ENCODE measurements at regions not wholly inside any gene's neighbourhood (a gene's known extent, or its start where the extent isn't known, plus 50 kb on each side); places are given as distances from the start of the nearest gene placed in this dataset.

- TF ChIP-seq EZH2 (IDR thresholded peaks at IDR 0.05; ENCODE audit: insufficient read depth, low read length) (no peak), CTCF (IDR thresholded peaks at IDR 0.05; ENCODE audit: insufficient read depth, low read depth, low read length) (no peak)
- Histone ChIP-seq H3K4me1 (ENCODE audit: insufficient read depth, low read length) (peaks cover 4% of the 10 kb centered on the region), H3K9me3 (ENCODE audit: insufficient read depth, low read depth, low read length) (no peaks in the 10 kb centered on the region), H4K20me1 (ENCODE audit: insufficient read depth, low read length) (no peaks in the 10 kb centered on the region), H3K27me3 (ENCODE audit: insufficient read depth, low read length) (no peaks in the 10 kb centered on the region), H3K4me2 (ENCODE audit: low read length) (no peak overlapping the region), H3K36me3 (ENCODE audit: insufficient read depth, low read length) (no peaks in the 10 kb centered on the region), H2AFZ (ENCODE audit: low read depth, low read length) (no peak overlapping the region), H3K4me3 (ENCODE audit: insufficient read depth, low read depth, low read length) (no peak overlapping the region), H3K79me2 (ENCODE audit: insufficient read depth, low read length) (no peaks in the 10 kb centered on the region), H3K9ac (ENCODE audit: low read length) (no peak overlapping the region), H3K27ac (ENCODE audit: low read depth, low read length) (no peak overlapping the region)
- Mint-ChIP-seq H3K9me3 (ENCODE audit: unreplicated experiment) (peaks cover 5% of the 10 kb centered on the region), H3K27me3 (ENCODE audit: low read depth, unreplicated experiment) (no peaks in the 10 kb centered on the region), H3K4me1 (ENCODE audit: low read depth, unreplicated experiment) (peaks cover 13% of the 10 kb centered on the region), H3K27ac (ENCODE audit: unreplicated experiment) (no peak overlapping the region), H3K36me3 (ENCODE audit: low read depth, unreplicated experiment) (no peaks in the 10 kb centered on the region), H3K4me3 (ENCODE audit: unreplicated experiment) (no peak overlapping the region)
- DNase-seq (ENCODE audit: low read depth) (no peak), FAIRE-seq (no peak)
Measured at GRCh38 chr2:195473862-195474261, 183.2 kb upstream of the SLC39A10 start.

DNA sequence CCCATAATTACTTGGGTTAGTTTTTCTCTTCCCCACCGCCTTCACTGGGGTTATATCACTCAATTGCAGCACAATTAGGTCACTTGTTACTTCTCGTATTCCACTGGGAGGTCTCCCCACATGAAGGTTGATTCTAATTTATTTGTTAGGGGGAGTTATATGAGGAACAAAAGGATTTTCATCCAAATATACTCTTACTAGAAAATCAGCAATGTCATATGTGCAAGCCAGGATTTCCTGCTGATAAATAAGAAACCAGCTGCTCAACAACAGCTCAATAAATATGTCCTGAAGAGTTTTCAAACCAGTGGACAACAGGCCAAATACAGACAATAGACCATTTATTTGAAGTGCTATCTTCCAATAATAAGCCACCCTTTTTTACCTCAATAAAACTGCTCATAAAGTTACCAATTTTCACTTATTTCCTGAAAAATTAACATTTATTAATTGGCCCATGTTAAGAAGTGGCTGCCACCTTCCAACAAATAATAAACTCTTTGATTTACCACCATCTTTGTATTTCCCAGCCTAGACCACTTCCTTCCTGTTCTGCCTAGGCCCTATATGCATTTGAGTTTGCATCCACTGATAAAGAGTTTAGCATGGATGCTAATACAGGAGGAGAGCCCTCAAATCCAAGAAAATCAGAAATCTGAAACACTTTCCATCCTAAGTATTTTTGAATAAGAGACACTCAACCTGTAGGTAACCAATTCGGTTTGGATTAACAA is 184.4 kb upstream of the SLC39A10 start:
- H3K9ac ChIP-seq (ENCODE audit: low read length), result no peak overlapping the region
- TF ChIP-seq EZH2 (IDR thresholded peaks at IDR 0.05; ENCODE audit: insufficient read depth, low read length) (no peak), CTCF (IDR thresholded peaks at IDR 0.05; ENCODE audit: insufficient read depth, low read depth, low read length) (no peak)
- H3K4me3 ChIP-seq (ENCODE audit: insufficient read depth, low read depth, low read length), result no peak overlapping the region
- FAIRE-seq, result no peak
- no peaks in the 10 kb centered on the region for H3K79me2 ChIP-seq (ENCODE audit: insufficient read depth, low read length)
- no peak overlapping the region for H3K27ac ChIP-seq (ENCODE audit: low read depth, low read length)
- Mint-ChIP-seq H3K9me3 (ENCODE audit: unreplicated experiment) (peaks cover 5% of the 10 kb centered on the region), H3K36me3 (ENCODE audit: low read depth, unreplicated experiment) (no peaks in the 10 kb centered on the region), H3K4me3 (ENCODE audit: unreplicated experiment) (no peak overlapping the region), H3K27me3 (ENCODE audit: low read depth, unreplicated experiment) (no peaks in the 10 kb centered on the region), H3K4me1 (ENCODE audit: low read depth, unreplicated experiment) (peaks cover 4% of the 10 kb centered on the region), H3K27ac (ENCODE audit: unreplicated experiment) (no peak overlapping the region)
- no peaks in the 10 kb centered on the region for H3K4me1 ChIP-seq (ENCODE audit: insufficient read depth, low read length)
- no peak overlapping the region for H2AFZ ChIP-seq (ENCODE audit: low read depth, low read length)
- no peaks in the 10 kb centered on the region for H3K36me3 ChIP-seq (ENCODE audit: insufficient read depth, low read length)
- no peaks in the 10 kb centered on the region for H4K20me1 ChIP-seq (ENCODE audit: insufficient read depth, low read length)
- H3K27me3 ChIP-seq (ENCODE audit: insufficient read depth, low read length), result no peaks in the 10 kb centered on the region
- DNase-seq (ENCODE audit: low read depth), result no peak
- H3K4me2 ChIP-seq (ENCODE audit: low read length), result no peak overlapping the region
- H3K9me3 ChIP-seq (ENCODE audit: insufficient read depth, low read depth, low read length), result no peaks in the 10 kb centered on the region

DNA sequence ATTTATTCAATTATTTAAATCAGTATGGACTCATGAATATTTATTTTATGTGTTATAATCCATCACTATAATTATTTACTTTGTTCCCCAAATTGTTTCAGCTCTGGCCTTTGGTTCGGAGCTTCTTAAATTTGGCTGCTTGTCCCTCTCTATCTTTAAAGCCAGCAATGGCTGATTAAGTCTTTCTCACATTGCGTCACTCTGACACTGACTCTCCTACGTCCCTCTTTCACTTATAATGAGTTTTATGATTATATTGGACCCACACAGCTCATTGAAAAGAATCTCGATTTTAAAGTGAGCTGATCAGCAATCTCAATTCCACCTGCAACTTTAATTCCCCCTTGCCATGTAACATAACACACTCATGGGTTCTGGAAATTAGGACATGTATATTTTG is 185.2 kb upstream of the SLC39A10 start:
- H3K9me3 ChIP-seq (ENCODE audit: insufficient read depth, low read depth, low read length), result no peaks in the 10 kb centered on the region
- H3K36me3 Mint-ChIP-seq (ENCODE audit: low read depth, unreplicated experiment), result no peaks in the 10 kb centered on the region
- H3K4me3 Mint-ChIP-seq (ENCODE audit: unreplicated experiment), result no peak overlapping the region
- no peak for FAIRE-seq
- no peak overlapping the region for H3K27ac ChIP-seq (ENCODE audit: low read depth, low read length)
- H3K27me3 ChIP-seq (ENCODE audit: insufficient read depth, low read length), result no peaks in the 10 kb centered on the region
- H3K4me2 ChIP-seq (ENCODE audit: low read length), result no peak overlapping the region
- no peak for DNase-seq (ENCODE audit: low read depth)
- no peaks in the 10 kb centered on the region for H3K27me3 Mint-ChIP-seq (ENCODE audit: low read depth, unreplicated experiment)
- no peak overlapping the region for H3K27ac Mint-ChIP-seq (ENCODE audit: unreplicated experiment)
- no peak overlapping the region for H2AFZ ChIP-seq (ENCODE audit: low read depth, low read length)
- no peaks in the 10 kb centered on the region for H3K36me3 ChIP-seq (ENCODE audit: insufficient read depth, low read length)
- TF ChIP-seq CTCF (IDR thresholded peaks at IDR 0.05; ENCODE audit: insufficient read depth, low read depth, low read length) (no peak), EZH2 (IDR thresholded peaks at IDR 0.05; ENCODE audit: insufficient read depth, low read length) (no peak)
- H3K4me1 ChIP-seq (ENCODE audit: insufficient read depth, low read length), result no peaks in the 10 kb centered on the region
- no peaks in the 10 kb centered on the region for H3K9me3 Mint-ChIP-seq (ENCODE audit: unreplicated experiment)
- H4K20me1 ChIP-seq (ENCODE audit: insufficient read depth, low read length), result no peaks in the 10 kb centered on the region
- no peak overlapping the region for H3K4me3 ChIP-seq (ENCODE audit: insufficient read depth, low read depth, low read length)
- no peaks in the 10 kb centered on the region for H3K79me2 ChIP-seq (ENCODE audit: insufficient read depth, low read length)
- no peak overlapping the region for H3K9ac ChIP-seq (ENCODE audit: low read length)
- no peaks in the 10 kb centered on the region for H3K4me1 Mint-ChIP-seq (ENCODE audit: low read depth, unreplicated experiment)
